Gastroesophageal sphincter (tissue), 4 donors: ENCODE measurements at regions not wholly inside any gene's neighbourhood (a gene's known extent, or its start where the extent isn't known, plus 50 kb on each side); places are given as distances from the start of the nearest gene placed in this dataset.

ENCODE experiments used
- ATAC-seq: fragments of 150-250 bp; one replicate; pipeline ENCODE4 v1.9.1; 2016; ENCODE audit warnings: mild to moderate bottlenecking, moderate library complexity
- H3K27ac ChIP-seq, 4 donors: fragments of 200-600 bp; sonication (generic) in 3 of 4; 1 replicate in 3 of 4; 2 replicates in 1 of 4; pipeline ENCODE4 v1.5.1; 2016 to 2019
- H3K27me3 ChIP-seq: fragments of 200-600 bp; sonication (generic); one replicate; pipeline ENCODE4 v1.5.1; 2019
- H3K36me3 ChIP-seq, 2 donors: fragments of 200-600 bp; sonication (generic); one replicate each; pipeline ENCODE4 v1.5.1; 2019; ENCODE audit warnings: control low read depth in 1 of 2
- H3K4me1 ChIP-seq, 3 donors: fragments of 200-600 bp; sonication (generic); 1 replicate in 2 of 3; 2 replicates in 1 of 3; pipeline ENCODE4 v1.5.1; 2016 to 2019; ENCODE audit warnings: control low read depth in 2 of 3
- H3K4me3 ChIP-seq, 2 donors: fragments of 200-600 bp; sonication (generic); one replicate each; pipeline ENCODE4 v1.5.1; 2019; ENCODE audit warnings: mild to moderate bottlenecking in 1 of 2, moderate library complexity in 1 of 2
- H3K9me3 ChIP-seq, 3 donors: fragments of 200-600 bp; sonication (generic); one replicate each; pipeline ENCODE4 v1.5.1; 2017 to 2019; ENCODE audit warnings: control low read depth in 2 of 3
- CTCF ChIP-seq, 4 experiments: fragments of 200-600 bp in 2 of 4; fragments of 450-650 bp in 2 of 4; sonication (generic) in 1 of 4; IDR thresholded peaks; one replicate each; pipeline ENCODE4 v1.5.1; 2017 to 2019; ENCODE audit warnings: antibody characterized with exemption in 4 of 4, mild to moderate bottlenecking in 2 of 4, moderate library complexity in 2 of 4
- EP300 ChIP-seq: sonication (generic); formaldehyde crosslinking; IDR thresholded peaks from one replicate; pipeline ENCODE4 v1.6.1; 2017; ENCODE audit warnings: antibody characterized with exemption, mild to moderate bottlenecking
- POLR2A ChIP-seq, 2 donors: fragments of 450-650 bp; IDR thresholded peaks; one replicate each; pipeline ENCODE4 v1.6.1; 2017; ENCODE audit warnings: antibody characterized with exemption in 2 of 2, mild to moderate bottlenecking in 2 of 2, moderate library complexity in 1 of 2
- POLR2AphosphoS5 ChIP-seq: sonication (generic); formaldehyde crosslinking; IDR thresholded peaks from one replicate; pipeline ENCODE4 v1.6.1; 2017; ENCODE audit warnings: antibody characterized with exemption
- WGBS, 2 donors: methylation state at CpG; one replicate each; pipeline ENCODE4 v1.1.5; 2018; ENCODE audit warnings: low coverage in 1 of 2; 5-methylcytosine and 5-hydroxymethylcytosine counted together

- H3K4me3 ChIP-seq = no peak overlapping the region
- H3K27ac ChIP-seq = no peak overlapping the region
- no peaks in the 10 kb centered on the region for H3K27me3 ChIP-seq
- no peaks in the 10 kb centered on the region for H3K36me3 ChIP-seq
- whole genome bisulfite sequencing, 2 donors = 59 to 92% methylated on average over 2 of the region's 2 CpGs
- TF ChIP-seq POLR2AphosphoS5 (no peak), POLR2A (IDR thresholded peaks at IDR 0.05) (no peak), EP300 (no peak), CTCF (IDR thresholded peaks at IDR 0.05) (no peak)
- H3K4me1 ChIP-seq = no peaks in the 10 kb centered on the region
- H3K9me3 ChIP-seq = no peaks in the 10 kb centered on the region
- no peak for ATAC-seq
Observed at GRCh38 chr12:46898152-46898931, 72.5 kb upstream of the SLC38A4 start.

GRCh38 chr12:46898989-46899388 is 73.2 kb upstream of the SLC38A4 start:
- TF ChIP-seq POLR2AphosphoS5 = no peak
- no peak for TF ChIP-seq CTCF (IDR thresholded peaks at IDR 0.05)
- no peak for TF ChIP-seq POLR2A (IDR thresholded peaks at IDR 0.05)
- TF ChIP-seq EP300 = no peak
- Histone ChIP-seq H3K4me3 (no peak overlapping the region), H3K4me1 (no peaks in the 10 kb centered on the region), H3K27me3 (no peaks in the 10 kb centered on the region), H3K9me3 (no peaks in the 10 kb centered on the region), H3K36me3 (no peaks in the 10 kb centered on the region), H3K27ac (no peak overlapping the region)
- no peak for ATAC-seq
- 80 to 95% methylated on average over 1 of the region's 1 CpG for WGBS, 2 donors

- 74 to 88% methylated on average over 3 of the region's 3 CpGs for WGBS, 2 donors
- TF ChIP-seq POLR2A (IDR thresholded peaks at IDR 0.05) (no peak), CTCF (IDR thresholded peaks at IDR 0.05) (no peak), POLR2AphosphoS5 (no peak), EP300 (no peak)
- Histone ChIP-seq H3K4me3 (no peak overlapping the region), H3K9me3 (no peaks in the 10 kb centered on the region), H3K36me3 (no peaks in the 10 kb centered on the region), H3K27me3 (no peaks in the 10 kb centered on the region), H3K4me1 (no peaks in the 10 kb centered on the region), H3K27ac (no peak overlapping the region)
- ATAC-seq = no peak
Observed at GRCh38 chr12:46900734-46901463, 75.1 kb upstream of the SLC38A4 start.

GRCh38 chr12:46901464-46902205 is 75.8 kb upstream of the SLC38A4 start:
- no peak for TF ChIP-seq EP300
- no peak for TF ChIP-seq POLR2A (IDR thresholded peaks at IDR 0.05)
- no peak for TF ChIP-seq POLR2AphosphoS5
- TF ChIP-seq CTCF (IDR thresholded peaks at IDR 0.05) = no peak
- no peak overlapping the region for H3K4me3 ChIP-seq
- 29 to 77% methylated on average over 3 of the region's 3 CpGs for WGBS, 2 donors
- H3K27ac ChIP-seq = no peak overlapping the region
- H3K27me3 ChIP-seq = no peaks in the 10 kb centered on the region
- H3K9me3 ChIP-seq = no peaks in the 10 kb centered on the region
- ATAC-seq = no peak
- no peaks in the 10 kb centered on the region for H3K36me3 ChIP-seq
- H3K4me1 ChIP-seq = no peaks in the 10 kb centered on the region
